SK-N-SH (cell line): ENCODE measurements at regions not wholly inside any gene's neighbourhood (a gene's known extent, or its start where the extent isn't known, plus 50 kb on each side); places are given as distances from the start of the nearest gene placed in this dataset.

ENCODE experiments used
- CHD2 ChIP-seq: fragments of 150-350 bp; IDR thresholded peaks from 2 replicates; pipeline ENCODE4 v1.6.1; 2018; ENCODE audit warnings: low read length; ENCODE audit not compliant: partially characterized antibody
- CTCF ChIP-seq: fragments of 200-600 bp; sonication (generic); IDR thresholded peaks from 2 replicates; pipeline ENCODE4 v1.6.1; 2017; ENCODE audit warnings: antibody characterized with exemption, mild to moderate bottlenecking, moderate library complexity
- EP300 ChIP-seq, 2 experiments: IDR thresholded peaks; 2 replicates each; pipeline versions ENCODE4 v1.4.0 to v1.6.1; 2012; ENCODE audit warnings: borderline replicate concordance in 1 of 2, low read depth in 1 of 2, low read length in 1 of 2
- EZH2phosphoT487 ChIP-seq: fragments of 200-600 bp; sonication (generic); IDR thresholded peaks from 2 replicates; pipeline ENCODE4 v1.6.1; 2017; ENCODE audit warnings: low read depth, mixed run types, mild to moderate bottlenecking, antibody characterized with exemption, moderate library complexity, borderline replicate concordance
- GABPA ChIP-seq: IDR thresholded peaks from 2 replicates; pipeline ENCODE4 v1.4.0; 2012; ENCODE audit warnings: low read depth, mild to moderate bottlenecking
- MAX ChIP-seq: IDR thresholded peaks from 2 replicates; pipeline ENCODE4 v1.4.0; 2012; ENCODE audit warnings: low read depth
- POLR2AphosphoS5 ChIP-seq: IDR thresholded peaks from 2 replicates; pipeline ENCODE4 v1.6.1; 2012; ENCODE audit warnings: low read depth, low read length
- RAD21 ChIP-seq: IDR thresholded peaks from 2 replicates; pipeline ENCODE4 v1.6.1; 2012; ENCODE audit warnings: mild to moderate bottlenecking, low read length
- REST ChIP-seq: IDR thresholded peaks from 2 replicates; pipeline ENCODE4 v1.6.1; 2012; ENCODE audit warnings: mild to moderate bottlenecking, low read depth, low read length, moderate library complexity
- RFX5 ChIP-seq: IDR thresholded peaks from 2 replicates; pipeline ENCODE4 v1.6.1; 2012; ENCODE audit warnings: mild to moderate bottlenecking, improper control_type of control experiment, low read length
- SIN3A ChIP-seq: IDR thresholded peaks from 2 replicates; pipeline ENCODE4 v1.6.1; 2012; ENCODE audit warnings: low read depth, mild to moderate bottlenecking, low read length, moderate library complexity, borderline replicate concordance
- TAF1 ChIP-seq: IDR thresholded peaks from 2 replicates; pipeline ENCODE4 v1.6.1; 2012; ENCODE audit warnings: low read depth, mild to moderate bottlenecking, low read length, moderate library complexity, borderline replicate concordance
- USF1 ChIP-seq: IDR thresholded peaks from 2 replicates; pipeline ENCODE4 v1.4.0; 2012; ENCODE audit warnings: low read depth, borderline replicate concordance
- USF2 ChIP-seq: fragments of 150-350 bp; IDR thresholded peaks from 2 replicates; pipeline ENCODE4 v1.6.1; 2017; ENCODE audit warnings: antibody characterized with exemption, low read length, low read depth, borderline replicate concordance

- no peak for TF ChIP-seq SIN3A
- TF ChIP-seq GABPA = no peak
- no peak for TF ChIP-seq CTCF
- TF ChIP-seq EP300 (IDR thresholded peaks at IDR 0.05; ENCODE audit: borderline replicate concordance in 1 of 2, low read depth in 1 of 2, low read length in 1 of 2) = no peak
- no peak for TF ChIP-seq TAF1
- TF ChIP-seq EZH2phosphoT487 = no peak
- no peak for TF ChIP-seq RAD21
- TF ChIP-seq USF2 = no peak
- TF ChIP-seq REST = no peak
- TF ChIP-seq CHD2 = no peak
- no peak for TF ChIP-seq MAX
- no peak for TF ChIP-seq POLR2AphosphoS5
- no peak for TF ChIP-seq RFX5
- TF ChIP-seq USF1 = no peak
These were observed 163.1 kb downstream of the LRRC70 start for GRCh38 chr5:62741761-62742160.
